GM04504 (cell line): ENCODE measurements at regions not wholly inside any gene's neighbourhood (a gene's known extent, or its start where the extent isn't known, plus 50 kb on each side); places are given as distances from the start of the nearest gene placed in this dataset.

Experiments
- DNase-seq: peaks from one replicate; pipeline ENCODE4 v3.0.0-alpha.2; 2012; ENCODE audit warnings: low read depth

DNA sequence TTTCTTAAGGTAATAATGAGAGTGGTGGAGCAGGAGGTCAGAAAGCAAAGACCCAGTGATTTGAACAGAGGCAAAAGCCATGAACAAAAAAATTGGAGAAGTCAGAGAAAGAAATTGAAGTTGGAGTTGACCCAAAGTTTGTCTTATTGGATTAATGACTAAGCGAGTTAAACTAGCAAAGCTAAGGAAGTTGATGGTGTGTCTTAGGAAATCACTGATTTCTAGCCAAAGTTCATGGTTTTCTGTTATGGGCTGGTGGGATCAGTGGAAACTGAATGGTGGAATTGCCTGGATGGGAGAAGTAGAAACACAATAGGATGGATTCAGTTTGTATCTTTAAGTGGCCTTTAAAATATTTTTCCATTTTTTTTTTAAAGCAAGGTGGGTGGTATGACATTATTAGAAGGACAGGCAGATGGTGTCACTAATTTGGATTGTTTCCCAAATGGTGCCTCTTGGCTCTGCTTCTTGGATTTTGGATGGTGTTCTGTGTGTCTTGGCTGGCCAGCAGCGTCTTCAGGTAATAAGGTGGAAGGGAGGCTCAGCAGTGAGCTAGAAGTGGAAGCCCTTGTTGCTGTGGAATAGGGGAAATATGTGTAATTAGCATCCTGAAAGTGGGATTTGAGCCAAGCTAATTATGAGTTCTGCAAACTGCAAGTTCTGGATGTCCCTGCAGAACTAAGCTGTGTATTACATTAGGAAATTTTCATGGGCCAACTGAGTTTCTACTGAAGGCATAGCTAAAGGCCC is 302.9 kb downstream of the LMO7 start:
- no peak for DNase-seq

GRCh38 chr13:75936791-75937190 is 300.7 kb downstream of the LMO7 start:
- DNase-seq = no peak

- DNase-seq = no peak
Observed at GRCh38 chr13:75935805-75936204, 299.7 kb downstream of the LMO7 start.

DNA sequence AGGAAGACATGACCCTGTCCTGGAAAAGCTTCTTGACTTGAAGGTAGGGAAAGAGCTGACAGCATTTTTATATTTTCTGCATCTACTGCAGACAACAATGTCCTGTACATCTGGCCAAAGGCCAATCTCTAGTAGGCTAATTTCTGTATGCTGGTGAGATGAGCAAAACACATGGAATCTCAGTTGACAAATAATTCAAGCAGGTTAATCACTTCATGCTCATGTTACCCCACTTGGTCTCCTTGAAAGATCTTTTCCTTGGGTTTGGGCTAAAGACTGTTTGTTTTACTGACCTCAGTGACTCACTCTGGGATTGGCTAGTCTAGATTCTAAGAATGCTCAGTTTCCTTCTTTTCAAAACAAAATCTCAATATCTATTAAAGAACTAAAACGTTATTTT is 298.8 kb downstream of the LMO7 start:
- DNase-seq = no peak

DNA sequence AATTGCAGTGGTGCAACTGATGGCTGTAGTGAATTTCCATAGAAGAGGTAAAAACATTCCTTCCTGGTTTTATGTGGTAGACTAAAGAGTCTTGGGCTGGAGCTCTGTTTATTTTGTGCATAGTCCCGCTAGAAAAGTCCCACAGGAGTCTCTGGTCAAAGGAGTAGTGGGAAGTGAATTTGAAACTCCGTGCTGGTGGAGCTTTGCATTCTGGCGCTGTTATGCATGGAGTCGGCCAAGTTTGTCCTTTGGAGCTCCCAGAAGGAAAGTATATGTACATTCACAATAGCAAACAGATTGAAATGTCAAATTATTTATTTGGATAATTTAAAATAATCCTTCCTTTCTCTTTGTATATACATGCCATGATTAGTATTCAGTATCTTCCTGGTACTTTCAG is 296.5 kb downstream of the LMO7 start:
- no peak for DNase-seq

- DNase-seq = no peak
Observed at GRCh38 chr13:75931116-75931515, 295.0 kb downstream of the LMO7 start.

GRCh38 chr13:75929076-75929475 is 292.9 kb downstream of the LMO7 start:
- no peak for DNase-seq

DNA sequence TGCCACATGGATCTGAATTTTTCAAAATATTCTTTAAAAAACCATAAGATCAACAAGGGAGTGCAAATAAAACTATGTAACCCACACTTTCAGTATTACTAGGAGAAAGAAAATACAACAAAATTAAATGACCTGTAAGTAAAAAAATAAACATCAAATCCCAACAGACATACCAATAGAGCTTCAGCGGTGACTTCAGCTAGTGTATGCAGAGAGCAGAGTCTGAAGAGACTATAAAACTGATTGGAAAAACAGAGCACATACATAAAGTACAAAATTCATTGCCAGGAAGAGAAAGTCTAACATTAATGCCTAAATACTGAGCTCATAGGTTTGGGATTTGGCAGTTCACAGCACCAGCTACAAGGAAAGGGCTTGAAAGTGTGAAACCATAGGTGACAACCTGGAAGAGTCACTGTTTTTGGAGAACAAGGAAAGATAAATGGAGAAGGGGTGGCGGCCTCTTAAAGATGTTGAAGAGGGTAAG is 291.1 kb downstream of the LMO7 start:
- DNase-seq = no peak

DNA sequence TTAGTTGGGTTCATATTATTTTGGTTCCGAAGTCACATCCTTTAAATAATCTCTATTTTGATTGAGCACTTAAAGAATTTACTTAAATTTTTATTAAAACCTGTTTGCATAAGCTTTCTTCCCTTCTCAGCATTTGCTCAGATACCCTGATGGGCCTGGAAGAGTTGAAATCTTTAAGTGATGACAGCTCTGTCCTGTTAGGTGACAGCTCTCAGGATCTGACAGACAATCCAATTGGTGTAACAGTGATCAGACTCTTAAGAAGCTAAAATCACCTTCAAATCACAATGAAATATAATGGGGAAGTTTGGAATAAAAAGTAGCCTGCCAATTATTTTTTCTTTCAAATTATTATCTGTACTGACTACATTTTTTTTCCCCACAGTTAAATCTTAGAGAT is 284.4 kb downstream of the LMO7 start:
- no peak for DNase-seq

- DNase-seq = no peak
Observed at GRCh38 chr13:75919660-75920199, 283.6 kb downstream of the LMO7 start.

- DNase-seq = no peak
Observed at GRCh38 chr13:75915066-75915465, 278.9 kb downstream of the LMO7 start.

GRCh38 chr13:75913925-75914324 is 277.8 kb downstream of the LMO7 start:
- DNase-seq = no peak

DNA sequence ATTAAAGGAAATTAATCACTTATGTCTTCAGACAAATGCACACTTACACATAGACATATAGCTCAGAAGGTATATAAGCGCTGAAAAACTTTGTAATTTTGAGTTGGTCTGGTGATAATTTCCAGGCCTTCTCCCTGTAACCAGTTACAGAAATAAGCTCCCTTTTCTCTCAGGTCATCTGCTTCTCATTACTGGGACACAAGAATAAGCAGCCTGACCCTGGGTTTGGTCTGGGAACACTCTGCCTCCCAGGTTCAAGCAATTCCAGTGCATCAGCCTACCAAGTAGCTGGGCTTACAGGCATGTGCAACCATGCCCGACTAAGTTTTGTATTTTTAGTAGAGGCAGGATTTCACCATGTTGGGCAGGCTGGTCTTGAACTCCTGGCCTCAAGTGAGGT is 274.5 kb downstream of the LMO7 start:
- DNase-seq = no peak
